CD4-positive, alpha-beta T cell (primary cell): ENCODE measurements at regions not wholly inside any gene's neighbourhood (a gene's known extent, or its start where the extent isn't known, plus 50 kb on each side); places are given as distances from the start of the nearest gene placed in this dataset.

ENCODE experiments used
- ATAC-seq: fragments of 200-7000 bp; cut with Tn5 transposase; one replicate; pipeline ENCODE4 v1.10.0; 2022; ENCODE audit warnings: mild to moderate bottlenecking; ENCODE audit not compliant: poor library complexity
- CTCF ChIA-PET: fragments of 350-600 bp; sonication (Branson Sonifier 250); formaldehyde crosslinking; loops from one replicate; lab custom pipeline; 2021; ENCODE audit warnings: antibody characterized with exemption, inconsistent platforms; lab: Charles Lee
- POLR2A ChIA-PET: fragments of 350-600 bp; sonication (Branson Sonifier 250); formaldehyde crosslinking; loops from one replicate; lab custom pipeline; 2021; ENCODE audit warnings: antibody characterized with exemption, inconsistent platforms; lab: Charles Lee
- DNase-seq, 14 experiments: peaks; one replicate each; pipeline ENCODE4 v3.0.0-alpha.2; 2013 to 2020; ENCODE audit warnings: mixed read lengths in 2 of 14
- H3K27ac ChIP-seq, 2 donors: one replicate each; pipeline versions ENCODE4 v1.5.1 to v1.7.0; 2013; ENCODE audit warnings: low read length in 2 of 2, low read depth in 1 of 2, mild to moderate bottlenecking in 1 of 2
- H3K27me3 ChIP-seq, 2 experiments: 1 replicate in 1 of 2; 2 replicates in 1 of 2; pipeline versions ENCODE4 v1.6.1 to v1.7.0; 2013; ENCODE audit warnings: low read length in 2 of 2, control low read depth in 1 of 2, mild to moderate bottlenecking in 1 of 2, moderate library complexity in 1 of 2; ENCODE audit not compliant: insufficient read depth in 2 of 2, control insufficient read depth in 1 of 2
- H3K36me3 ChIP-seq: one replicate; pipeline ENCODE4 v1.6.1; 2013; ENCODE audit warnings: low read length, control low read depth; ENCODE audit not compliant: insufficient read depth
- H3K4me1 ChIP-seq: one replicate; pipeline ENCODE4 v1.6.1; 2013; ENCODE audit warnings: low read length, control low read depth; ENCODE audit not compliant: insufficient read depth
- H3K4me3 ChIP-seq: one replicate; pipeline ENCODE4 v1.5.1; 2013; ENCODE audit warnings: mild to moderate bottlenecking, low read length, moderate library complexity
- H3K9me3 ChIP-seq, 2 experiments: 1 replicate in 1 of 2; 2 replicates in 1 of 2; pipeline versions ENCODE4 v1.6.1 to v1.7.0; 2013; ENCODE audit warnings: low read length in 2 of 2, mild to moderate bottlenecking in 2 of 2, control low read depth in 1 of 2, moderate library complexity in 1 of 2; ENCODE audit not compliant: control insufficient read depth in 1 of 2, insufficient read depth in 1 of 2
- H3K27ac Mint-ChIP-seq: one replicate; pipeline ENCODE4 v1.8.0; 2020; ENCODE audit warnings: mixed read lengths
- H3K27me3 Mint-ChIP-seq: one replicate; pipeline ENCODE4 v1.8.0; 2021; ENCODE audit warnings: mixed read lengths
- H3K36me3 Mint-ChIP-seq: one replicate; pipeline ENCODE4 v1.8.0; 2021; ENCODE audit warnings: low read depth, mixed read lengths
- H3K4me1 Mint-ChIP-seq: one replicate; pipeline ENCODE4 v1.8.0; 2021; ENCODE audit warnings: low read depth, mixed read lengths
- H3K4me3 Mint-ChIP-seq: one replicate; pipeline ENCODE4 v1.8.0; 2020; ENCODE audit warnings: mild to moderate bottlenecking, mixed read lengths
- H3K9me3 Mint-ChIP-seq: one replicate; pipeline ENCODE4 v1.8.0; 2020; ENCODE audit warnings: mixed read lengths
- CTCF ChIP-seq: fragments of 200-600 bp; IDR thresholded peaks from one replicate; pipeline ENCODE4 v1.8.0; 2022; ENCODE audit warnings: antibody characterized with exemption, mild to moderate bottlenecking
- intact Hi-C, 2 experiments: fragments of 100-400 bp; cut with DNase I in 1 of 2; cut with micrococcal nuclease in 1 of 2; formaldehyde crosslinking; loops; one replicate each; pipeline versions ENCODE4 v1.15.1 to v1.9.0; 2023 to 2025; cut with DNase I, micrococcal nuclease

- no peak for ATAC-seq
- CTCF ChIA-PET, result no interaction called here
- no peak for TF ChIP-seq CTCF
- Mint-ChIP-seq H3K27me3 (no peaks in the 10 kb centered on the region), H3K4me3 (no peak overlapping the region), H3K36me3 (no peaks in the 10 kb centered on the region), H3K27ac (no peak overlapping the region), H3K4me1 (no peaks in the 10 kb centered on the region), H3K9me3 (no peaks in the 10 kb centered on the region)
- no peak overlapping the region for H3K27ac ChIP-seq
- no peaks in the 10 kb centered on the region for H3K36me3 ChIP-seq
- no peak for DNase-seq
- intact Hi-C loops, result no loop called here
- H3K4me3 ChIP-seq, result no peak overlapping the region
- POLR2A ChIA-PET, result no interaction called here
- H3K27me3 ChIP-seq, result no peaks in the 10 kb centered on the region
- H3K9me3 ChIP-seq, result no peaks in the 10 kb centered on the region
- no peaks in the 10 kb centered on the region for H3K4me1 ChIP-seq
Measured at GRCh38 chr3:168624892-168625448, 529.2 kb upstream of the GOLIM4 start.

GRCh38 chr3:168624195-168624594 lies 528.5 kb upstream of the GOLIM4 start:
- Mint-ChIP-seq H3K4me3 (no peak overlapping the region), H3K9me3 (no peaks in the 10 kb centered on the region), H3K27ac (no peak overlapping the region), H3K4me1 (no peaks in the 10 kb centered on the region), H3K36me3 (no peaks in the 10 kb centered on the region), H3K27me3 (no peaks in the 10 kb centered on the region)
- CTCF ChIA-PET, result no interaction called here
- no peak for TF ChIP-seq CTCF
- Histone ChIP-seq H3K9me3 (no peaks in the 10 kb centered on the region), H3K4me1 (no peaks in the 10 kb centered on the region), H3K4me3 (no peak overlapping the region), H3K27ac (no peak overlapping the region), H3K36me3 (no peaks in the 10 kb centered on the region), H3K27me3 (no peaks in the 10 kb centered on the region)
- DNase-seq (no peak), ATAC-seq (no peak)
- intact Hi-C loops, result no loop called here
- POLR2A ChIA-PET, result no interaction called here

GRCh38 chr3:168622795-168623194 lies 527.1 kb upstream of the GOLIM4 start:
- ChIA-PET POLR2A (no interaction called here), CTCF (no interaction called here)
- H3K27ac Mint-ChIP-seq, result no peak overlapping the region
- H3K27me3 Mint-ChIP-seq, result no peaks in the 10 kb centered on the region
- Histone ChIP-seq H3K36me3 (no peaks in the 10 kb centered on the region), H3K9me3 (no peaks in the 10 kb centered on the region), H3K27ac (no peak overlapping the region), H3K4me1 (no peaks in the 10 kb centered on the region), H3K27me3 (no peaks in the 10 kb centered on the region), H3K4me3 (no peak overlapping the region)
- no peaks in the 10 kb centered on the region for H3K4me1 Mint-ChIP-seq
- no peak for TF ChIP-seq CTCF
- no peaks in the 10 kb centered on the region for H3K9me3 Mint-ChIP-seq
- ATAC-seq, result no peak
- intact Hi-C loops, result no loop called here
- no peaks in the 10 kb centered on the region for H3K36me3 Mint-ChIP-seq
- no peak for DNase-seq
- no peak overlapping the region for H3K4me3 Mint-ChIP-seq
